GM15510 (cell line): ENCODE measurements at regions not wholly inside any gene's neighbourhood (a gene's known extent, or its start where the extent isn't known, plus 50 kb on each side); places are given as distances from the start of the nearest gene placed in this dataset.

Experiments
- POLR2A ChIP-seq: IDR thresholded peaks from 3 replicates; pipeline ENCODE4 v1.6.1; 2011; ENCODE audit warnings: borderline replicate concordance; ENCODE audit not compliant: insufficient read length; ENCODE audit errors: extremely low read depth

DNA sequence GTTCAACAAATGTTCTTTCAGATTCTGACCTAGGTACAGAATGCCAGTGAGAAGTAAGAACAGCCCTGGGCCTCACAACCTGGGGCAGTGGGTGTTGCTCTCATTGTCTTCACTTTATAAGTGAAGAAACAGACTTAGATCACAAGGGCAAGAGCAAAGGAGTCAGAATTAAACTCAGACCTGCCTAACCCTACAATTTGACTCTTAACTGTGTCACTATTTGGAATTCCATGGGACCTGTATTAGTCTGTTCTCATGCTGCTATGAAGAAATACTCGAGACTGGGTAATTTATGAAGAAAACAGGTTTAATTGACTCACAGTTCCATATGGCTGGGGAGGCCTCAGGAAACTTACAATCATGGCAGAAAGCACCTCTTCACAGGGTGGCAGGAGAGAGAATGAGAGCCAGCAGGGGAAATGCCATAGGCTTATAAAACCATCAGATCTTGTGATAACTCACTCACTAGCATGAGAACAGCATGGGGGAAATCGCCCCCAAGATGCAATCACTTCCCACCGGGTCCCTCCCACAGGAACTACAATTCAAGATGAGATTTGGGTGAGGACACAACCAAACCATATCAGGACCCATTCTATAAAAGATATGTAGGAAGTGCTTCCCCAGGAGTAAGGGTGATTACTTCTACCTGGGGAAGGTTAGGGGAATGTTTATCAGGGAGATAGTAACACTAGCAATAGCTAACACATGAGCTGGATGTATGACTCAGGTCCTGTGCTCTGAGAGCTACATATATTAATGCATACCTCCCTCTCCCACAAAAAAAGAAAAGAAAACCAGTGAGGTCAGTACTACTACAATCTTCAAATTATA is 270.1 kb downstream of the SOX9 start:
- TF ChIP-seq POLR2A: no peak

DNA sequence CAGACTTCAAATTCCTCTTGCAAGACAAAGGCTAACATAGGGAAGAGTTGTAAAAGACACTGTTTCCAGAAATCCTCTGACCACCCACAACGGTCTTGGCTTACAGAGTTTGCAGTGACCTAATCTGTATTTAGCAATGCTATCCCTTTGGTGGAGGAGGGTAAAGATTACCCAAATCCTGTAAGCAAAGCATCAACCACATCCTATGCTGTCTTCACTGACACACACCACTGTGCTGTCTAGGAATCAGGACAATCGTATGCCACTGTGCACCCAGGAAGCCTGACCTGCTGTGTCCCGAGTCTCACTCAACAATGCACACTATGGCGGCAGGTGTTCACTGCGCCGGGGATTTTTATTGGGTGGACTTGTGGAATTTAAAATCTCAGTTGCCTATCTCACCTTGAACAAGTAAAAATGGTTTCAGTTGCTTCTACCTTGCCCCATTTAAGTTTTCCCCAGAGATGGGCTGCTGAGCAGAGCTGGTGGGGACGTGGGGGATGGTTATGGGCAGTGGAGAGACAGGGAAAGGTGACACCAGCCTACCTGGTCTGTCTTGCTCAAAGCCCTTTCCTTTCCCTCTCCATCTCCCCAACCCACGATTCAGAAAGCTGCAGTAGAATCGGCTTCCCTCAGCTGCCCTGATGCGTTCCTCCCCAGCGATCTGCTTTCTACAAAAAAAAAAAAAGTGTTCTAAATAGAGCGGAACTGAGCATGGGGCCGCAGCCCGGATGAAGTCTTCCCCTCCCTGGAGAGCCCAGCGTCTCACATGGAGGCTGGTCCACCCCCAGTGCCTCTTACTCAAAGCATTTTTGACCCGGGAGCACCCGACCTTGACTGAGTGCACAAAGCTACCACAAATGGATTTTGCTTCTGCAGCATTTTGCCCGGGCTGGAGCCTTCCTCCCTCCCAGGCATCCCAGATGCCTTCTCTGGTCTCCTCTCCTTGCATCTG is 271.5 kb downstream of the SOX9 start:
- no peak for TF ChIP-seq POLR2A

DNA sequence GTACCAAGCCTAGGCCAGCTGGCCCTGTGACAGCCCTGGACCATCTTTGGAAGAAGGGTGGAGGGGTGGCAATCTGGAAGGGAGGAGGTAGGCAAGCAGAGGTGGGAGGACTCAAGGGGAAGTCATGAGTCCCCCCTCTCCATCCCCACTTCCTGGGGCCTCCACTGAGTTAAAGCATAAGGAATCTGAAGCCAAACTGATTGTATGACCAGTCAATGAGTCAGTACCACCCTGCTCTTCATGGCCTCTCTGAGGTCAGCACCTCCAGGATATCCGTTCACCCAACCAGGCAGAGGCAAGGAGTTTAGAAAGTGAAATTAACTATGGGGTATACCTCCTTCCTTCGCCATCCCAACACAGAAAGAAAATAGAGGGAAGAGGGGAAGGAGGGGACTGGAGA is 272.7 kb downstream of the SOX9 start:
- TF ChIP-seq POLR2A: no peak

- TF ChIP-seq POLR2A: no peak
These were observed 273.7 kb downstream of the SOX9 start for GRCh38 chr17:72394531-72394930.

DNA sequence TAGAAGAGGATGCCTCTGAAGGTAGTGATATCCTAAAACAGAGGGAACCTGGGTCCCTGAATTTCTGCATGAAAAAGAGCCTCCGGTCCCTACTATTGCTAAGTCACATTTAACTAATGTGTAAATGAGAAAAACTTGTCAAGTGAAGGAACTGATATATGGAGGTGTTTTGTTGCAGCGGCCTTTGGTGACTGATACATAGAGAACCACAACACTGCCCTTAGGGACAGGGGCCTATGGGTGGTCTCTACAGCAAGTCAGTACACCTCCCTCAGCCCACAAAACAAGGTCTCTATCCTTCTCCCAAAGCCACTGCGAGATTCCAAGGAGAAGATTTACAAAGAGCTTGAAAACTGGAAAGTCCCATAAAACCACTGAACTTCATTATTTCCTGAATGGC is 275.3 kb downstream of the SOX9 start:
- TF ChIP-seq POLR2A: no peak

GRCh38 chr17:72397223-72397667 is 276.4 kb downstream of the SOX9 start:
- no peak for TF ChIP-seq POLR2A

- TF ChIP-seq POLR2A: no peak
These were observed 276.9 kb downstream of the SOX9 start for GRCh38 chr17:72397687-72398086.

GRCh38 chr17:72399023-72399607 is 278.3 kb downstream of the SOX9 start:
- TF ChIP-seq POLR2A: no peak

- TF ChIP-seq POLR2A: no peak
These were observed 279.0 kb downstream of the SOX9 start for GRCh38 chr17:72399608-72400487.

GRCh38 chr17:72400488-72400827 is 279.6 kb downstream of the SOX9 start:
- TF ChIP-seq POLR2A: no peak

GRCh38 chr17:72400863-72401262 is 280.0 kb downstream of the SOX9 start:
- no peak for TF ChIP-seq POLR2A

- no peak for TF ChIP-seq POLR2A
These were observed 281.3 kb downstream of the SOX9 start for GRCh38 chr17:72401883-72402726.

DNA sequence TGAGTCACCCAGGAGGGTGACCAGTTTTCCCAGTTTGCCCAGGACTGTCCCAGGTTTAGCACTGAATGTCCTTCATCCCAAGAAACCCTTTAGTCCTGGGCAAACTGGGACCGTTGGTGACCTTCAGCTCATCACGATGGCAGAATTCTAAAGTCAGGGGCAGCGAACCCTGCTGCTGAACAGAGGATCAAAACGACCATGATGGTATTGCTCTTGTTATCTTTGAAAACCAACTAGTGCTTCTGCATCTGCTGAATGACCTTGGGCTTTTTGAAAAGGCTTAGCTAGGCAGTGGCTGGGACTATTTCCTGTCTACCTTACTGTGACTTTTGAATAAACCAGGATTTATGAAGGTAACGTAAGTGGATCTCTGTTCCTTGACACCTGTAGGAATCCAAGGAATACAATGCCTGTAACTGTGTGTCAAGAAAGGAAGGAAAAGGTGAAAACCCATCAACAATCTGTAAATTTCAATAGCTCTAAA is 281.9 kb downstream of the SOX9 start:
- TF ChIP-seq POLR2A: no peak
